SH-SY5Y (cell line): ENCODE measurements at regions not wholly inside any gene's neighbourhood (a gene's known extent, or its start where the extent isn't known, plus 50 kb on each side); places are given as distances from the start of the nearest gene placed in this dataset.

Experiments used
- GATA2 ChIP-seq: IDR thresholded peaks from 2 replicates; pipeline ENCODE4 v1.6.1; 2011; ENCODE audit warnings: mild to moderate bottlenecking, low read depth, low read length
- GATA3 ChIP-seq: IDR thresholded peaks from 2 replicates; pipeline ENCODE4 v1.6.1; 2011; ENCODE audit warnings: low read depth, mild to moderate bottlenecking, low read length, moderate library complexity

DNA sequence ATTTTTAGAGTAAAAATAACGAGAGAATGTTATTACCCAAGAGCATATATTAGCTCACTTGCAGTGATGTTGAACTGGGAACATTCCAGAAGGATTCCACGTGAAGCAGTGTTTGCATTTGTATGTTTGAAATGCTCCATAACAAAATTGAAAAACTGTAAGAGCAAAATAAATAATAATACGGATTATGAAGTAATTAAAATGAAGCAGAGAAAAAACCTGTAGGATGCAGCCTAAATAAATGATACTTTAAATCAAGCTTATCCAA lies 203.3 kb downstream of the BAMBI start:
- TF ChIP-seq GATA2 (no peak), GATA3 (no peak)
